BLaER1 treated with 17β-estradiol and CSF1 and Interleukin-3, amounts not matched to agents 10 nM and 100 nM (cell line): ENCODE measurements at regions not wholly inside any gene's neighbourhood (a gene's known extent, or its start where the extent isn't known, plus 50 kb on each side); places are given as distances from the start of the nearest gene placed in this dataset.
A peak's percentile ranks its signal among the peaks of the same experiment; 100 is the strongest.

Source experiments
- H3K27ac ChIP-seq, 11 experiments: shearing (Covaris generic); formaldehyde crosslinking; 2 replicates each; pipeline ENCODE4 v1.8.1; 2022
- H3K27me3 ChIP-seq, 11 experiments: shearing (Covaris generic); formaldehyde crosslinking; 2 replicates each; pipeline ENCODE4 v1.8.1; 2022
- H3K36me3 ChIP-seq, 11 experiments: shearing (Covaris generic); formaldehyde crosslinking; 2 replicates each; pipeline ENCODE4 v1.8.1; 2022
- H3K4me1 ChIP-seq, 10 experiments: shearing (Covaris generic); formaldehyde crosslinking; 2 replicates each; pipeline ENCODE4 v1.8.1; 2022
- H3K4me2 ChIP-seq, 11 experiments: shearing (Covaris generic); formaldehyde crosslinking; 2 replicates each; pipeline ENCODE4 v1.8.1; 2022
- H3K4me3 ChIP-seq, 10 experiments: shearing (Covaris generic); formaldehyde crosslinking; 2 replicates each; pipeline ENCODE4 v1.8.1; 2022
- H3K9ac ChIP-seq, 11 experiments: shearing (Covaris generic); formaldehyde crosslinking; 2 replicates each; pipeline ENCODE4 v1.8.1; 2022
- H3K9me3 ChIP-seq, 11 experiments: shearing (Covaris generic); formaldehyde crosslinking; replicated peaks in 1 of 11; 2 replicates each; pipeline ENCODE4 v1.8.1; 2022
- H4K20me1 ChIP-seq, 11 experiments: shearing (Covaris generic); formaldehyde crosslinking; 2 replicates each; pipeline ENCODE4 v1.8.1; 2022
- Cebpa-rat ChIP-seq, 11 experiments: shearing (Covaris generic); IDR thresholded peaks; 2 replicates each; pipeline ENCODE4 v1.8.1; 2022

DNA sequence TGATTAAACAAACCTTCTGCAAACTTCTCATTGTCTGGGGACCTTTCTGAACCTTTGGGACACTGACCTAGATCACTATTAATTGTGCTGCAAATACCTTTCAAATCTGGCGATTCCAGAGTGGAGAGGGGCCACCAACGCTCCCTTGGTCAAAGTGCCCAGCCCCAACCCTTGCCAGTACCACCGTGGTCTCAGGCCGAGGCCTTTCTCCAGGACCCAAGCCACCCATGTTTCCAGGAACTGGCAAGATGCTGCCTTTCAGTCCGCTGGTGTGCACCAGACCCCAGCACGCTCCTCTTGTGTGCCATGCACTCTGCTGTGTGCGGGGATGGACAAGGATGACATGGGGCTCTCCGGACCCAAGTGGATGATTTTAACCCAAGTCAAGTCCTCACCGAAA, 91.1 kb upstream of the MGMT start:
- Histone ChIP-seq H3K27ac (no peak overlapping the region), H3K9me3 (peaks cover 0 to 8% (median 0%) of the 10 kb centered on the region in 11 experiments; a peak in 1 of 22 replicates), H3K4me2 (no peak overlapping the region), H4K20me1 (no peaks in the 10 kb centered on the region), H3K36me3 (no peaks in the 10 kb centered on the region), H3K9ac (no peak overlapping the region), H3K27me3 (peaks cover 0 to 19% (median 13%) of the 10 kb centered on the region in 11 experiments; a peak in 18 of 22 replicates), H3K4me1 (peaks cover 0 to 29% (median 18%) of the 10 kb centered on the region in 10 experiments; a peak in 16 of 20 replicates), H3K4me3 (no peak overlapping the region)
- no peak for TF ChIP-seq Cebpa-rat (IDR thresholded peaks at IDR 0.05)

- Histone ChIP-seq H3K9ac (no peak overlapping the region), H3K36me3 (no peaks in the 10 kb centered on the region), H3K4me3 (no peak overlapping the region), H4K20me1 (no peaks in the 10 kb centered on the region), H3K4me1 (no peaks in the 10 kb centered on the region), H3K27me3 (no peaks in the 10 kb centered on the region), H3K9me3 (peaks cover 0 to 15% (median 0%) of the 10 kb centered on the region in 11 experiments; a peak in 2 of 22 replicates), H3K4me2 (no peak overlapping the region), H3K27ac (no peak overlapping the region)
- no peak for TF ChIP-seq Cebpa-rat (IDR thresholded peaks at IDR 0.05)
Measured at GRCh38 chr10:129380279-129380678, 86.8 kb upstream of the MGMT start.

GRCh38 chr10:129381741-129382140, 85.3 kb upstream of the MGMT start:
- peaks cover 2 to 6% (median 5%) of the 10 kb centered on the region in 10 experiments; a peak in 15 of 20 replicates for H3K4me1 ChIP-seq
- no peaks in the 10 kb centered on the region for H4K20me1 ChIP-seq
- TF ChIP-seq Cebpa-rat (IDR thresholded peaks at IDR 0.05) = no peak
- peaks cover 0 to 15% (median 0%) of the 10 kb centered on the region in 11 experiments; a peak in 2 of 22 replicates for H3K9me3 ChIP-seq
- H3K36me3 ChIP-seq = no peaks in the 10 kb centered on the region
- no peak overlapping the region for H3K4me3 ChIP-seq
- H3K4me2 ChIP-seq = no peak overlapping the region
- H3K27me3 ChIP-seq = no peaks in the 10 kb centered on the region
- H3K9ac ChIP-seq = no peak overlapping the region
- no peak overlapping the region for H3K27ac ChIP-seq

DNA sequence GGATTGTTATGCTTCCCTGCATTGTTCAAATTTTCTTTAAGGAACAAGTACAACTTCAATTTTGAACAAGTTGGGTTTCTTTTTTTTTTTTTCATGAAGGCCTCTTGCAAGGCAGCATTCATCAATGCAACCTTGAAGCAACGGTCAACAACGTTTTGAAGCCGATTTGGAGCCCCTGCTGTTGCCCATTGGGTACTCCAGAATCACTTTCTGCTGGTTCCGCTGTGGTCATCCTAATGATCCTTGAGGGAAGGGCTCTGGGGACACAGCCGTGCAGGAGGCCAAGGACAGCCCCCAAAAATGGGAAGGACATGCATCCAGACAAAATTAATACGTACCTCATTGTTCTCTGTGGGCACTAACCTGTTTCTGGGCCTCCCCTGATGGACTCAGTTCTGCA, 84.6 kb upstream of the MGMT start:
- H4K20me1 ChIP-seq = no peaks in the 10 kb centered on the region
- H3K4me2 ChIP-seq = no peak overlapping the region
- H3K36me3 ChIP-seq = no peaks in the 10 kb centered on the region
- no peak overlapping the region for H3K9ac ChIP-seq
- H3K4me1 ChIP-seq = peaks cover 6 to 13% (median 12%) of the 10 kb centered on the region in 10 experiments; a peak in 16 of 20 replicates
- no peaks in the 10 kb centered on the region for H3K27me3 ChIP-seq
- H3K9me3 ChIP-seq = peaks cover 0 to 15% (median 0%) of the 10 kb centered on the region in 11 experiments; a peak in 2 of 22 replicates
- H3K4me3 ChIP-seq = no peak overlapping the region
- no peak overlapping the region for H3K27ac ChIP-seq
- no peak for TF ChIP-seq Cebpa-rat (IDR thresholded peaks at IDR 0.05)

- Histone ChIP-seq H3K4me2 (no peak overlapping the region), H3K27ac (no peak overlapping the region), H3K4me3 (no peak overlapping the region), H3K9ac (no peak overlapping the region), H3K4me1 (peaks cover 6 to 14% (median 12%) of the 10 kb centered on the region in 10 experiments; a peak in 16 of 20 replicates), H3K27me3 (no peaks in the 10 kb centered on the region), H3K36me3 (no peaks in the 10 kb centered on the region), H3K9me3 (peaks cover 0 to 15% (median 0%) of the 10 kb centered on the region in 11 experiments; a peak in 2 of 22 replicates), H4K20me1 (no peaks in the 10 kb centered on the region)
- no peak for TF ChIP-seq Cebpa-rat (IDR thresholded peaks at IDR 0.05)
Measured at GRCh38 chr10:129383651-129384050, 83.4 kb upstream of the MGMT start.

- H3K27me3 ChIP-seq = no peaks in the 10 kb centered on the region
- no peak overlapping the region for H3K9ac ChIP-seq
- H3K4me2 ChIP-seq = no peak overlapping the region
- no peak overlapping the region for H3K4me3 ChIP-seq
- H3K9me3 ChIP-seq = peaks cover 0 to 10% (median 0%) of the 10 kb centered on the region in 11 experiments; a peak in 1 of 22 replicates
- H3K4me1 ChIP-seq = peaks cover 6 to 14% (median 12%) of the 10 kb centered on the region in 10 experiments; a peak in 16 of 20 replicates
- H4K20me1 ChIP-seq = no peaks in the 10 kb centered on the region
- no peaks in the 10 kb centered on the region for H3K36me3 ChIP-seq
- no peak overlapping the region for H3K27ac ChIP-seq
- TF ChIP-seq Cebpa-rat (IDR thresholded peaks at IDR 0.05) = no peak
Measured at GRCh38 chr10:129385600-129385999, 81.4 kb upstream of the MGMT start.

DNA sequence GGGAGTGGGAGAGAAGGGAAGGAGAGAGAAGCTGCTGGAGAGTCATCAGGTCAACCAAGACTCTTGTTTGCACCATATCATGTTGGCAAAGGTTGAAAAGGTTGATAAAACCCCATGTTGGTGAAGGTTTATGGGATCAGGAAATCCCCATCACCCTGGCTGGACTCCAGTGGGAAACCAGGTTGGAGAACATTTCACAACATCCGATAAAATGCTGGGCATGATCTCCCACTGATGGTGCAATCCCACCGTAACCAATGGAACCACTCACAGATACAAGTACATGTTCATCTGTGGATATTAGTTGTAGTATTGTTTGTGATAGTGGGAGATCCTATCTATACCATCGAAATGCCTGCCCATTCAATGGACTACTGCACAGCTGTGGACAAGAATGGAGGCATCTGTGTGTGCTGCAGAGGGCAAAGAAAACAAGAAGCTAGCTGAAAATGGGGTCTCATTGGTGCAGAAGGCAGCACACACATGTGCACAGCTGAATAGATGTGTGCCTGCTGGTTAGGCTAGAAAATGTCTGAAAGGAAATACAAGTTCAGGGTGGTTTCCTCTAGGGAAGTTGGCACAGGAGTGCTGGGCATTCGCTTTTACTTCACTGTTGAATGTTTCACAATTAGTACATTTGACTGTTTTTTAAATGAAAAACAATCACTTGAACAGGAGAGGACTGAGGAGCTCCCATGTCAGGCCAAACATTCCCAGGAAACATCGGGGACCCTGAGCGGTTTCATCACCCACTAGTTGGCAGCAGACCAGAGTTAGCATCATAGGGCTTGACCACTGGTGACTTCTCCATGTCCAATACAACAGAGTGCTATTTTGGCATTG, 80.4 kb upstream of the MGMT start:
- no peak for TF ChIP-seq Cebpa-rat (IDR thresholded peaks at IDR 0.05)
- Histone ChIP-seq H3K27me3 (no peaks in the 10 kb centered on the region), H3K9me3 (peaks cover 0 to 7% (median 0%) of the 10 kb centered on the region in 11 experiments; a peak in 1 of 22 replicates), H3K9ac (no peak overlapping the region; a peak in 1 of 22 replicates), H3K36me3 (no peaks in the 10 kb centered on the region), H4K20me1 (no peaks in the 10 kb centered on the region), H3K4me2 (peak overlapping the region in 10 of 11 experiments; percentile 2 to 59 (median 44); a peak in 18 of 22 replicates), H3K4me1 (peaks cover 6 to 14% (median 12%) of the 10 kb centered on the region in 10 experiments; a peak in 16 of 20 replicates), H3K27ac (peak overlapping the region in 6 of 11 experiments; percentile 11 to 61 (median 42); a peak in 10 of 22 replicates), H3K4me3 (no peak overlapping the region)

GRCh38 chr10:129387258-129387525, 79.8 kb upstream of the MGMT start:
- Histone ChIP-seq H3K9ac (no peak overlapping the region; a peak in 1 of 22 replicates), H3K4me1 (peaks cover 6 to 14% (median 12%) of the 10 kb centered on the region in 10 experiments; a peak in 16 of 20 replicates), H3K4me2 (peak overlapping the region in 9 of 11 experiments; percentile 4 to 59 (median 46); a peak in 15 of 22 replicates), H3K4me3 (no peak overlapping the region), H3K27me3 (no peaks in the 10 kb centered on the region), H3K36me3 (no peaks in the 10 kb centered on the region), H3K9me3 (peaks cover 0 to 4% (median 0%) of the 10 kb centered on the region in 11 experiments; a peak in 1 of 22 replicates), H3K27ac (peak overlapping the region in 6 of 11 experiments; percentile 11 to 61 (median 42); a peak in 10 of 22 replicates), H4K20me1 (no peaks in the 10 kb centered on the region)
- TF ChIP-seq Cebpa-rat (IDR thresholded peaks at IDR 0.05) = no peak

- H3K27ac ChIP-seq = no peak overlapping the region
- no peak overlapping the region for H3K9ac ChIP-seq
- no peak for TF ChIP-seq Cebpa-rat (IDR thresholded peaks at IDR 0.05)
- H4K20me1 ChIP-seq = no peaks in the 10 kb centered on the region
- H3K27me3 ChIP-seq = no peaks in the 10 kb centered on the region
- peaks cover 6 to 14% (median 12%) of the 10 kb centered on the region in 10 experiments; a peak in 16 of 20 replicates for H3K4me1 ChIP-seq
- H3K4me3 ChIP-seq = no peak overlapping the region
- no peaks in the 10 kb centered on the region for H3K36me3 ChIP-seq
- no peak overlapping the region for H3K4me2 ChIP-seq
- no peaks in the 10 kb centered on the region; a peak in 1 of 22 replicates for H3K9me3 ChIP-seq
Measured at GRCh38 chr10:129388435-129388834, 78.6 kb upstream of the MGMT start.
